Activated CD8-positive, alpha-beta memory T cell treated with anti-CD3 and anti-CD28 coated beads, Interleukin-2, amount 10 ng/mL, durations not matched to agents 7 days and 5 days (primary cell): ENCODE measurements at regions not wholly inside any gene's neighbourhood (a gene's known extent, or its start where the extent isn't known, plus 50 kb on each side); places are given as distances from the start of the nearest gene placed in this dataset.
"Not testable (repeated sequence)": the region's sequence is repeated elsewhere in the genome, so short reads cannot be mapped to it uniquely, and the experiment has no call there.

Source experiments
- ATAC-seq: fragments of 150-1000 bp; cut with Tn5 transposase; one replicate; pipeline ENCODE4 v1.10.0; 2021; ENCODE audit warnings: moderate library complexity
- CTCF ChIA-PET: fragments of 350-600 bp; sonication (Branson Sonifier 250); formaldehyde crosslinking; loops from one replicate; lab custom pipeline; 2021; ENCODE audit warnings: antibody characterized with exemption; lab: Charles Lee
- DNase-seq: peaks from one replicate; pipeline ENCODE4 v3.0.0-alpha.2; 2020
- H3K27ac Mint-ChIP-seq: one replicate; pipeline ENCODE4 v1.8.0; 2021; ENCODE audit warnings: mild to moderate bottlenecking, mixed read lengths
- H3K27me3 Mint-ChIP-seq: one replicate; pipeline ENCODE4 v1.8.0; 2021; ENCODE audit warnings: mixed read lengths
- H3K36me3 Mint-ChIP-seq: one replicate; pipeline ENCODE4 v1.8.0; 2021; ENCODE audit warnings: mild to moderate bottlenecking, mixed read lengths
- H3K4me1 Mint-ChIP-seq: one replicate; pipeline ENCODE4 v1.8.0; 2021; ENCODE audit warnings: mixed read lengths
- H3K4me3 Mint-ChIP-seq: one replicate; pipeline ENCODE4 v1.8.0; 2021; ENCODE audit warnings: mild to moderate bottlenecking, moderate library complexity, mixed read lengths
- H3K9me3 Mint-ChIP-seq: one replicate; pipeline ENCODE4 v1.8.0; 2022; ENCODE audit warnings: low read depth, mixed read lengths

- no peaks in the 10 kb centered on the region for H3K27me3 Mint-ChIP-seq
Measured at GRCh38 chr4:103449296-103450023, 251.3 kb upstream of the CENPE start.

GRCh38 chr4:103445377-103445776 is 247.2 kb upstream of the CENPE start:
- DNase-seq (no peak), ATAC-seq (no peak)
- Mint-ChIP-seq H3K27me3 (no peaks in the 10 kb centered on the region), H3K4me3 (no peak overlapping the region), H3K9me3 (no peaks in the 10 kb centered on the region), H3K36me3 (no peaks in the 10 kb centered on the region), H3K27ac (no peak overlapping the region), H3K4me1 (no peaks in the 10 kb centered on the region)
- CTCF ChIA-PET, result no interaction called here

More at GRCh38 chr4:103449296-103450023, 251.3 kb upstream of the CENPE start:
- H3K9me3 Mint-ChIP-seq, result no peaks in the 10 kb centered on the region
- DNase-seq, result no peak
- H3K4me3 Mint-ChIP-seq, result no peak overlapping the region
- no peaks in the 10 kb centered on the region for H3K4me1 Mint-ChIP-seq
- ATAC-seq, result no peak
- CTCF ChIA-PET, result no interaction called here
- no peaks in the 10 kb centered on the region for H3K36me3 Mint-ChIP-seq
- H3K27ac Mint-ChIP-seq, result no peak overlapping the region

GRCh38 chr4:103443324-103443723 is 245.2 kb upstream of the CENPE start:
- no peaks in the 10 kb centered on the region for H3K27me3 Mint-ChIP-seq
- no peak overlapping the region for H3K27ac Mint-ChIP-seq
- no peaks in the 10 kb centered on the region for H3K9me3 Mint-ChIP-seq
- H3K4me1 Mint-ChIP-seq, result no peaks in the 10 kb centered on the region
- H3K4me3 Mint-ChIP-seq, result no peak overlapping the region
- CTCF ChIA-PET, result no interaction called here
- no peaks in the 10 kb centered on the region for H3K36me3 Mint-ChIP-seq
- no peak for ATAC-seq
- no peak for DNase-seq

- Mint-ChIP-seq H3K27me3 (no peaks in the 10 kb centered on the region), H3K36me3 (no peaks in the 10 kb centered on the region), H3K9me3 (no peaks in the 10 kb centered on the region), H3K4me1 (no peaks in the 10 kb centered on the region), H3K27ac (no peak overlapping the region), H3K4me3 (no peak overlapping the region)
- no peak for ATAC-seq
- no peak for DNase-seq
- CTCF ChIA-PET, result no interaction called here
Measured at GRCh38 chr4:103429283-103429682, 231.1 kb upstream of the CENPE start.

GRCh38 chr4:103425406-103425805 is 227.3 kb upstream of the CENPE start:
- Mint-ChIP-seq H3K36me3 (no peaks in the 10 kb centered on the region), H3K4me1 (no peaks in the 10 kb centered on the region), H3K27ac (no peak overlapping the region), H3K27me3 (no peaks in the 10 kb centered on the region), H3K9me3 (no peaks in the 10 kb centered on the region), H3K4me3 (no peak overlapping the region)
- no peak for ATAC-seq
- CTCF ChIA-PET, result no interaction called here
- DNase-seq, result no peak

GRCh38 chr4:103424853-103425252 is 226.7 kb upstream of the CENPE start:
- Mint-ChIP-seq H3K27ac (no peak overlapping the region), H3K9me3 (no peaks in the 10 kb centered on the region), H3K4me3 (no peak overlapping the region), H3K36me3 (no peaks in the 10 kb centered on the region), H3K4me1 (no peaks in the 10 kb centered on the region), H3K27me3 (no peaks in the 10 kb centered on the region)
- DNase-seq, result no peak
- CTCF ChIA-PET, result no interaction called here
- ATAC-seq, result no peak

- Mint-ChIP-seq H3K4me3 (no peak overlapping the region), H3K27ac (no peak overlapping the region), H3K36me3 (no peaks in the 10 kb centered on the region), H3K27me3 (no peaks in the 10 kb centered on the region), H3K9me3 (no peaks in the 10 kb centered on the region), H3K4me1 (no peaks in the 10 kb centered on the region)
- CTCF ChIA-PET, result no interaction called here
- DNase-seq (no peak), ATAC-seq (no peak)
Measured at GRCh38 chr4:103423261-103423660, 225.1 kb upstream of the CENPE start.

GRCh38 chr4:103422467-103423219 is 224.5 kb upstream of the CENPE start:
- Mint-ChIP-seq H3K27ac (no peak overlapping the region), H3K36me3 (no peaks in the 10 kb centered on the region), H3K4me3 (no peak overlapping the region), H3K27me3 (no peaks in the 10 kb centered on the region), H3K4me1 (no peaks in the 10 kb centered on the region), H3K9me3 (no peaks in the 10 kb centered on the region)
- DNase-seq (no peak), ATAC-seq (no peak)
- CTCF ChIA-PET, result no interaction called here

- CTCF ChIA-PET, result no interaction called here
Measured at GRCh38 chr4:103415801-103416200, 217.7 kb upstream of the CENPE start.

GRCh38 chr4:103412646-103413045 is 214.5 kb upstream of the CENPE start:
- H3K27me3 Mint-ChIP-seq, DNase-seq, H3K9me3 Mint-ChIP-seq, H3K4me1 Mint-ChIP-seq, CTCF ChIA-PET, H3K36me3 Mint-ChIP-seq, H3K4me3 Mint-ChIP-seq, H3K27ac Mint-ChIP-seq, ATAC-seq: not testable (repeated sequence)

More at GRCh38 chr4:103415801-103416200, 217.7 kb upstream of the CENPE start:
- no peak overlapping the region for H3K27ac Mint-ChIP-seq
- ATAC-seq (no peak), DNase-seq (no peak)
- H3K36me3 Mint-ChIP-seq, result no peaks in the 10 kb centered on the region
- no peak overlapping the region for H3K4me3 Mint-ChIP-seq
- H3K27me3 Mint-ChIP-seq, result no peaks in the 10 kb centered on the region
- no peaks in the 10 kb centered on the region for H3K4me1 Mint-ChIP-seq
- H3K9me3 Mint-ChIP-seq, result no peaks in the 10 kb centered on the region

- Mint-ChIP-seq H3K4me3 (no peak overlapping the region), H3K9me3 (no peaks in the 10 kb centered on the region), H3K36me3 (no peaks in the 10 kb centered on the region), H3K27me3 (no peaks in the 10 kb centered on the region), H3K4me1 (no peaks in the 10 kb centered on the region), H3K27ac (no peak overlapping the region)
- DNase-seq (no peak), ATAC-seq (no peak)
- CTCF ChIA-PET, result no interaction called here
Measured at GRCh38 chr4:103410386-103410785, 212.2 kb upstream of the CENPE start.

- CTCF ChIA-PET, result no interaction called here
- no peak for DNase-seq
- Mint-ChIP-seq H3K27ac (no peak overlapping the region), H3K36me3 (no peaks in the 10 kb centered on the region), H3K4me1 (no peaks in the 10 kb centered on the region), H3K9me3 (no peaks in the 10 kb centered on the region), H3K4me3 (no peak overlapping the region), H3K27me3 (no peaks in the 10 kb centered on the region)
- no peak for ATAC-seq
Measured at GRCh38 chr4:103405415-103405814, 207.3 kb upstream of the CENPE start.

- DNase-seq (no peak), ATAC-seq (no peak)
- H3K9me3 Mint-ChIP-seq, result no peaks in the 10 kb centered on the region
- H3K36me3 Mint-ChIP-seq, result no peaks in the 10 kb centered on the region
- H3K27me3 Mint-ChIP-seq, result no peaks in the 10 kb centered on the region
- no peak overlapping the region for H3K4me3 Mint-ChIP-seq
- H3K27ac Mint-ChIP-seq, result no peak overlapping the region
- no peaks in the 10 kb centered on the region for H3K4me1 Mint-ChIP-seq
- CTCF ChIA-PET, result no interaction called here
Measured at GRCh38 chr4:103403619-103404018, 205.5 kb upstream of the CENPE start.

GRCh38 chr4:103402198-103402597 is 204.1 kb upstream of the CENPE start:
- Mint-ChIP-seq H3K27me3 (no peaks in the 10 kb centered on the region), H3K9me3 (no peaks in the 10 kb centered on the region), H3K36me3 (no peaks in the 10 kb centered on the region), H3K27ac (no peak overlapping the region), H3K4me1 (no peaks in the 10 kb centered on the region), H3K4me3 (no peak overlapping the region)
- CTCF ChIA-PET, result no interaction called here
- no peak for DNase-seq
- no peak for ATAC-seq
